Activated naive CD4-positive, alpha-beta T cell treated with Interleukin-2 at 50 U/mL for 16 hours (primary cell): ENCODE measurements at regions not wholly inside any gene's neighbourhood (a gene's known extent, or its start where the extent isn't known, plus 50 kb on each side); places are given as distances from the start of the nearest gene placed in this dataset.

ENCODE experiments used
- DNase-seq: peaks from one replicate; pipeline ENCODE4 v3.0.0-alpha.2; 2020

- no peak for DNase-seq
Measured at GRCh38 chr10:36087006-36088005, 445.2 kb upstream of the FZD8 start.

- DNase-seq: no peak
Measured at GRCh38 chr10:36075196-36075595, 433.1 kb upstream of the FZD8 start.

- no peak for DNase-seq
Measured at GRCh38 chr10:36073796-36074345, 431.8 kb upstream of the FZD8 start.

- DNase-seq: no peak
Measured at GRCh38 chr10:36068542-36068941, 426.4 kb upstream of the FZD8 start.

- no peak for DNase-seq
Measured at GRCh38 chr10:36067748-36068147, 425.7 kb upstream of the FZD8 start.

GRCh38 chr10:36066850-36067249, 424.8 kb upstream of the FZD8 start:
- no peak for DNase-seq

- no peak for DNase-seq
Measured at GRCh38 chr10:36066102-36066501, 424.0 kb upstream of the FZD8 start.

- no peak for DNase-seq
Measured at GRCh38 chr10:36063396-36063795, 421.3 kb upstream of the FZD8 start.

- no peak for DNase-seq
Measured at GRCh38 chr10:36057731-36058130, 415.6 kb upstream of the FZD8 start.

- no peak for DNase-seq
Measured at GRCh38 chr10:36057180-36057579, 415.1 kb upstream of the FZD8 start.

GRCh38 chr10:36053775-36054174, 411.7 kb upstream of the FZD8 start:
- DNase-seq: no peak

GRCh38 chr10:36053271-36053670, 411.2 kb upstream of the FZD8 start:
- no peak for DNase-seq

- DNase-seq: no peak
Measured at GRCh38 chr10:36051500-36051991, 409.4 kb upstream of the FZD8 start.

- DNase-seq: no peak
Measured at GRCh38 chr10:36050763-36051499, 408.8 kb upstream of the FZD8 start.

GRCh38 chr10:36048780-36049179, 406.7 kb upstream of the FZD8 start:
- no peak for DNase-seq

- no peak for DNase-seq
Measured at GRCh38 chr10:36048236-36048635, 406.1 kb upstream of the FZD8 start.

GRCh38 chr10:36042135-36042534, 400.0 kb upstream of the FZD8 start:
- DNase-seq: no peak

GRCh38 chr10:36038316-36038955, 396.3 kb upstream of the FZD8 start:
- no peak for DNase-seq

- no peak for DNase-seq
Measured at GRCh38 chr10:36036137-36036536, 394.0 kb upstream of the FZD8 start.

GRCh38 chr10:36033808-36034207, 391.7 kb upstream of the FZD8 start:
- no peak for DNase-seq

GRCh38 chr10:36030516-36030915, 388.4 kb upstream of the FZD8 start:
- no peak for DNase-seq

- DNase-seq: no peak
Measured at GRCh38 chr10:36026656-36027390, 384.7 kb upstream of the FZD8 start.
